ENCODE measurements at regions not wholly inside any gene's neighbourhood (a gene's known extent, or its start where the extent isn't known, plus 50 kb on each side); places are given as distances from the start of the nearest gene placed in this dataset.
A peak's percentile ranks its signal among the peaks of the same experiment; 100 is the strongest.

- Histone ChIP-seq H3F3A (replicated peaks; ENCODE audit: insufficient read depth) (peaks cover 33% of the 10 kb centered on the region), H3K79me2 (ENCODE audit: insufficient read depth) (no peaks in the 10 kb centered on the region), H3K36me3 (replicated peaks in 1 of 2; ENCODE audit: control insufficient read depth in 1 of 2, insufficient read depth in 2 of 2, low read length in 1 of 2) (no peaks in the 10 kb centered on the region), H3K9ac (no peak overlapping the region), H2AFZ (ENCODE audit: low read depth) (no peak overlapping the region), H3K4me3 (ENCODE audit: low read depth in 2 of 2, low read length in 1 of 2) (no peak overlapping the region), H3K9me3 (no peaks in the 10 kb centered on the region), H3K4me2 (peak overlapping the region; percentile 48; the same call in 1 of the 2 replicates), H3K27ac (ENCODE audit: low read depth in 2 of 2, low read length in 1 of 2) (peak overlapping the region; percentile 88 to 96), H3K27me3 (ENCODE audit: insufficient read depth) (no peaks in the 10 kb centered on the region), H4K20me1 (ENCODE audit: insufficient read depth) (no peaks in the 10 kb centered on the region), H3K4me1 (ENCODE audit: control insufficient read depth in 1 of 2, insufficient read depth in 2 of 2, low read depth in 1 of 2, low read length in 1 of 2) (peaks cover 2 to 5% of the 10 kb centered on the region in 2 experiments; a peak in 2 of 4 replicates), H3K9me2 (no peaks in the 10 kb centered on the region)
- POLR2A ChIA-PET = no interaction called here
- 32% methylated on average over 3 of the region's 3 CpGs for WGBS (ENCODE audit: low lambda C conversion rate)
- TF ChIP-seq FOSL2 (IDR thresholded peaks at IDR 0.05; ENCODE audit: borderline replicate concordance, low read depth) (peak; percentile 44; the same call in 1 of the 2 replicates), USF2 (IDR thresholded peaks at IDR 0.05; ENCODE audit: borderline replicate concordance, low read depth, low read length) (no peak), MAX (IDR thresholded peaks at IDR 0.05; ENCODE audit: low read depth) (0 out of 2 replicates have a peak, but pooled peaks have one; percentile 23), SIN3A (IDR thresholded peaks at IDR 0.05; ENCODE audit: borderline replicate concordance, low read depth, low read length) (no peak)
- DNase-seq = no peak
- CTCF ChIA-PET = interaction anchor here (0.6 to 2.7 kb wide), 2 partner anchors 11 to 501 kb away, joined by 3 to 13 read pairs; no protein-coding TSS in a partner anchor
These were observed 460.9 kb upstream of the SYT1 start for GRCh38 chr12:78403681-78404080.

- Histone ChIP-seq H3F3A (replicated peaks; ENCODE audit: insufficient read depth) (peaks cover 22% of the 10 kb centered on the region), H2AFZ (ENCODE audit: low read depth) (no peak overlapping the region), H3K9me3 (no peaks in the 10 kb centered on the region), H4K20me1 (ENCODE audit: insufficient read depth) (no peaks in the 10 kb centered on the region), H3K9ac (no peak overlapping the region), H3K79me2 (ENCODE audit: insufficient read depth) (no peaks in the 10 kb centered on the region), H3K27ac (ENCODE audit: low read depth in 2 of 2, low read length in 1 of 2) (peak overlapping the region in 1 of 2 experiments; percentile 39; a peak in 2 of 4 replicates), H3K4me3 (ENCODE audit: low read depth in 2 of 2, low read length in 1 of 2) (no peak overlapping the region), H3K4me1 (ENCODE audit: control insufficient read depth in 1 of 2, insufficient read depth in 2 of 2, low read depth in 1 of 2, low read length in 1 of 2) (peaks cover 0 to 2% of the 10 kb centered on the region in 2 experiments; a peak in 2 of 4 replicates), H3K27me3 (ENCODE audit: insufficient read depth) (no peaks in the 10 kb centered on the region), H3K4me2 (no peak overlapping the region), H3K9me2 (no peaks in the 10 kb centered on the region), H3K36me3 (replicated peaks in 1 of 2; ENCODE audit: control insufficient read depth in 1 of 2, insufficient read depth in 2 of 2, low read length in 1 of 2) (no peaks in the 10 kb centered on the region)
- ChIA-PET CTCF (interaction anchor here (1.5 kb wide), 1 partner anchor 260 kb away, joined by 4 read pairs; no protein-coding TSS in a partner anchor), POLR2A (no interaction called here)
- WGBS (ENCODE audit: low lambda C conversion rate) = 63% methylated on average over 2 of the region's 2 CpGs
- no peak for DNase-seq
- TF ChIP-seq SMC3 (IDR thresholded peaks at IDR 0.05; ENCODE audit: low read depth, low read length) (no peak), PBX3 (IDR thresholded peaks at IDR 0.05) (peak; percentile 74), USF2 (IDR thresholded peaks at IDR 0.05; ENCODE audit: borderline replicate concordance, low read depth, low read length) (no peak), NFIC (IDR thresholded peaks at IDR 0.05; ENCODE audit: borderline replicate concordance) (no peak; the same call in 1 of the 2 replicates), RAD21 (IDR thresholded peaks at IDR 0.05; ENCODE audit: low read length) (no peak), CTCF (IDR thresholded peaks at IDR 0.05) (no peak), REST (IDR thresholded peaks at IDR 0.05; ENCODE audit: low read depth, low read length) (no peak), MEF2A (IDR thresholded peaks at IDR 0.05; ENCODE audit: borderline replicate concordance, low read depth) (no peak), YY1 (IDR thresholded peaks at IDR 0.05; ENCODE audit: low read depth) (no peak), GABPA (IDR thresholded peaks at IDR 0.05; ENCODE audit: low read depth) (no peak), ELF1 (IDR thresholded peaks at IDR 0.05) (no peak), GATA2 (CRISPR knock-in tag; IDR thresholded peaks at IDR 0.05) (no peak), IRF3 (IDR thresholded peaks at IDR 0.05; ENCODE audit: low read depth, low read length) (no peak), SIN3A (IDR thresholded peaks at IDR 0.05; ENCODE audit: borderline replicate concordance, low read depth, low read length) (no peak)
These were observed 458.4 kb upstream of the SYT1 start for GRCh38 chr12:78406213-78406612.
